ENCODE measurements at regions not wholly inside any gene's neighbourhood (a gene's known extent, or its start where the extent isn't known, plus 50 kb on each side); places are given as distances from the start of the nearest gene placed in this dataset.
"Not testable (repeated sequence)": the region's sequence is repeated elsewhere in the genome, so short reads cannot be mapped to it uniquely, and the experiment has no call there.

DNA sequence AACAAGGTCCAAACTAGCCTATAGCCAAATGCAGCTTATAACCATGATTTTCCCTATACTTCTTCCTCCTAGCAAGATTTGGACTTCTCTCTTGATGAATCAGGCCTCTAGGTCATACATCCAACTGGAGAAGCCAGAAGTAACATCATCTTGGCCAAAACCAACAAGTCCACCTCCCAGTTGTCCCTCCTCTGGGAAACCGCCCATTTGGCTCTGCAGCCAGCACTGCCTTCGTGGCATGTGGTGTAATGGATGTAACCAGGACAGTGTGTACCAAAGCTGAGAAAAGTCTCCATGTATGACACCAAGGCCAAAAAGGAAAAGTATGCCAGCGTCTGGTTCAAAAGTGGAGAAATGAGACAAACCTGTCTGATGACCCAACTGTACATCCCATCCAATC lies 59.3 kb upstream of the VASH1 start:
- H3K27ac ChIP-seq = no peak overlapping the region
- TF ChIP-seq, protein P1, sequence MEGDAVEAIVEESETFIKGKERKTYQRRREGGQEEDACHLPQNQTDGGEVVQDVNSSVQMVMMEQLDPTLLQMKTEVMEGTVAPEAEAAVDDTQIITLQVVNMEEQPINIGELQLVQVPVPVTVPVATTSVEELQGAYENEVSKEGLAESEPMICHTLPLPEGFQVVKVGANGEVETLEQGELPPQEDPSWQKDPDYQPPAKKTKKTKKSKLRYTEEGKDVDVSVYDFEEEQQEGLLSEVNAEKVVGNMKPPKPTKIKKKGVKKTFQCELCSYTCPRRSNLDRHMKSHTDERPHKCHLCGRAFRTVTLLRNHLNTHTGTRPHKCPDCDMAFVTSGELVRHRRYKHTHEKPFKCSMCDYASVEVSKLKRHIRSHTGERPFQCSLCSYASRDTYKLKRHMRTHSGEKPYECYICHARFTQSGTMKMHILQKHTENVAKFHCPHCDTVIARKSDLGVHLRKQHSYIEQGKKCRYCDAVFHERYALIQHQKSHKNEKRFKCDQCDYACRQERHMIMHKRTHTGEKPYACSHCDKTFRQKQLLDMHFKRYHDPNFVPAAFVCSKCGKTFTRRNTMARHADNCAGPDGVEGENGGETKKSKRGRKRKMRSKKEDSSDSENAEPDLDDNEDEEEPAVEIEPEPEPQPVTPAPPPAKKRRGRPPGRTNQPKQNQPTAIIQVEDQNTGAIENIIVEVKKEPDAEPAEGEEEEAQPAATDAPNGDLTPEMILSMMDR (conservative IDR thresholded peaks at IDR 0.05; ENCODE audit: low read depth) = no peak
- CTCF ChIA-PET = no interaction called here
- POLR2A ChIA-PET (ENCODE audit: low non-redundant PET) = no interaction called here
- no peak for DNase-seq (ENCODE audit: low spot score)

DNA sequence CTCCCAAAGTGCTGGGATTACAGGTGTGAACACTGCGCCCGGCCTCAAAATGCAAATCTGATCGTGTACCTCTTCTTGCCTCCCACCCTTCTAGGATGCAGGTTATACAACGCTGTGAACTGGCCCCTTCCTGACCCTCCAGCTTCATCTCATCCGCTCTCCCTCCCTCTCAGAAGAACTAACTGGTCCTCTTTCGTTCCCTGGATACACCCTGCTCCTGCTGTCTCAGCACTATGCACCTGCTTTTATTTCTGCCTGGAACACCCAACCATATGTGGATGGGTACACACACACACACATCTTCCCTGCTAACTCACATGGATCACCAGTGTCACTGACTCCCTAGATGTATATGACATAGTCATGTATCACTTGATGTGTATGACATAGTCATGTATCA lies 56.1 kb upstream of the VASH1 start:
- TF ChIP-seq, protein P1 (conservative IDR thresholded peaks at IDR 0.05; ENCODE audit: low read depth) = no peak
- CTCF ChIA-PET = no interaction called here

DNA sequence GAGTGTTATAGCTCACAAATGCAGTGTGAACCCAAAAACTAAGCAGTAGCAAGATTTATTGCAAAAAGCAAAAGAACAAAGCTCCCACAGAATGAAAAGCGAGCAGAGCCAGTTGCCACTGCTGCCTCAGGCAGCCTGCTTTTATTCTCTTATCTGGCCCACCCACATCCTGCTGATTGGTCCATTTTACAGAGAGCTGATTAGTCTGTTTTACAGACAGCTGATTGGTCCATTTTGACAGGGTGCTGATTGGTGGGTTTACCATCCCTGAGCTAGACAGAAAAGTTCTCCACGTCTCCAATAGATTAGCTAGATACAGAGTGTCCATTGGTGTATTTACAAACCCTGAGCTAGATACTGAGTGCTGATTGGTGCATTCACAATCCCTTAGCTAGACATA lies 55.1 kb upstream of the VASH1 start:
- H3K27ac ChIP-seq; CTCF ChIA-PET; DNase-seq (ENCODE audit: low spot score); POLR2A ChIA-PET (ENCODE audit: low non-redundant PET): not testable (repeated sequence)

More for the DNA sequence above, 56.1 kb upstream of the VASH1 start:
- POLR2A ChIA-PET (ENCODE audit: low non-redundant PET) = no interaction called here
- no peak for DNase-seq (ENCODE audit: low spot score)
- no peak overlapping the region for H3K27ac ChIP-seq

DNA sequence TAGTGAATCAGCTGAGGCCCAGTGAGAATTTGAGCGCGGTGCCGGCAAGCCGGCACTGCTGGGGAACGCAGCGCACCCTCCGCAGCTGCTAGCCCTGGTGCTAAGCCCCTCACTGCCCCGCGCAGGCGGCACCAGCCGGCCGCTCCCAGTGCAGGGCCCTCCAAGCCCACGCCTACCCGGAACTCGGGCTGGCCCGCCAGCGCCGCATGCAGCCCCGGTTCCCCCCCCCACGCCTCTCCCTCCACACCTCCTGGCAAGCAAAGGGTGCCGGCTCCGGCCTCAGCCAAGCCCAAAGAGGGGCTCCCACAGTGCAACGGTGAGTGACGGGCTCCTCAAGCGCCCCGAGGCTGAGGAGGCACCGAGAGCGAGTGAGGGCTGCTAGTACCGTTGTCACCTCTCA lies 54.5 kb upstream of the VASH1 start:
- CTCF ChIA-PET = no interaction called here
- POLR2A ChIA-PET (ENCODE audit: low non-redundant PET) = no interaction called here
- DNase-seq (ENCODE audit: low spot score) = no peak
- no peak overlapping the region for H3K27ac ChIP-seq
- TF ChIP-seq, protein P1 (conservative IDR thresholded peaks at IDR 0.05; ENCODE audit: low read depth) = no peak

DNA sequence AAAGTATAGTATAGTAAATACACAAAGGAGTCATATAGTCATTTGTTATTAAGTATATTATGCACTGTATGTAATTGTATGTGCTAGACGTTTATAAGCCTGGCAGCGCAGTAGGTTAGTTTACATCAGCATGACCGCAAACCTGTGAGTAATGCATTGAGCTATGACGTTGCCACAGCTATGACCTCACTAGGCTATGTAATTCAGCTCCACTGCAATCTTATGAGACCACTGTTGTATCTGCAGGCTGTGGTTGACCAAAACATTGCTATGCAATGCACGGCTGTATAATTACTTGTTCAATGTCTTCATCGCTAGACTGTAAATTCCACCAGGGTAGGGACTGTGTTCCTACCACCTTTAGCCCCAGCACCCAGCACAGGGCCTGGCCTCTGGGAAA lies 53.2 kb upstream of the VASH1 start:
- ChIA-PET CTCF (interaction anchor here (0.7 kb wide), 1 partner anchor 11 kb away, joined by 4 read pairs; no protein-coding TSS in a partner anchor), POLR2A (ENCODE audit: low non-redundant PET) (no interaction called here)
- TF ChIP-seq, protein P1 (conservative IDR thresholded peaks at IDR 0.05; ENCODE audit: low read depth) = no peak

DNA sequence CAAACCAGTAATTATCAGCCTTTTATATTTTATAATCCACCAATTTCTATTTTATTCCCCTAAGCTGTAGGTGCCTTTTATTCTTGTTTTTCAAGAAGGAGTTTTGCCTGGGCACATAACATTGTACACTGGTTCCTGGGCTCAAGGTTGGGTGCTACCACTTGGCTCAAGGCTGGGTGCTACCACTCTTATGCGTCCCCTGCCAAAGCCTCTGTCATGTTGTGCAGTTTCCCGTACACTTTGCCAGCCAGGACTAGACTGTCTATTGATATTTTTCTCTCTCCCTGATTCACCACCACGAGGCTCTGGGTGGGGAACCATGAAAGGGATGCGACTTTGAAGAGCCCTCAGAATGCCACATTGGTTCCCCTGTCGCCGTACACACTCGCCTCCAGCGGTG lies 52.5 kb upstream of the VASH1 start:
- POLR2A ChIA-PET (ENCODE audit: low non-redundant PET) = no interaction called here
- CTCF ChIA-PET = interaction anchor here (0.7 to 3.4 kb wide), 2 partner anchors 12 to 76 kb away, joined by 4 to 10 read pairs; no protein-coding TSS in a partner anchor
- H3K27ac ChIP-seq = no peak overlapping the region
- no peak for DNase-seq (ENCODE audit: low spot score)
- TF ChIP-seq, protein P1 (conservative IDR thresholded peaks at IDR 0.05; ENCODE audit: low read depth) = no peak

More for the DNA sequence above, 53.2 kb upstream of the VASH1 start:
- DNase-seq (ENCODE audit: low spot score) = no peak
- no peak overlapping the region for H3K27ac ChIP-seq

DNA sequence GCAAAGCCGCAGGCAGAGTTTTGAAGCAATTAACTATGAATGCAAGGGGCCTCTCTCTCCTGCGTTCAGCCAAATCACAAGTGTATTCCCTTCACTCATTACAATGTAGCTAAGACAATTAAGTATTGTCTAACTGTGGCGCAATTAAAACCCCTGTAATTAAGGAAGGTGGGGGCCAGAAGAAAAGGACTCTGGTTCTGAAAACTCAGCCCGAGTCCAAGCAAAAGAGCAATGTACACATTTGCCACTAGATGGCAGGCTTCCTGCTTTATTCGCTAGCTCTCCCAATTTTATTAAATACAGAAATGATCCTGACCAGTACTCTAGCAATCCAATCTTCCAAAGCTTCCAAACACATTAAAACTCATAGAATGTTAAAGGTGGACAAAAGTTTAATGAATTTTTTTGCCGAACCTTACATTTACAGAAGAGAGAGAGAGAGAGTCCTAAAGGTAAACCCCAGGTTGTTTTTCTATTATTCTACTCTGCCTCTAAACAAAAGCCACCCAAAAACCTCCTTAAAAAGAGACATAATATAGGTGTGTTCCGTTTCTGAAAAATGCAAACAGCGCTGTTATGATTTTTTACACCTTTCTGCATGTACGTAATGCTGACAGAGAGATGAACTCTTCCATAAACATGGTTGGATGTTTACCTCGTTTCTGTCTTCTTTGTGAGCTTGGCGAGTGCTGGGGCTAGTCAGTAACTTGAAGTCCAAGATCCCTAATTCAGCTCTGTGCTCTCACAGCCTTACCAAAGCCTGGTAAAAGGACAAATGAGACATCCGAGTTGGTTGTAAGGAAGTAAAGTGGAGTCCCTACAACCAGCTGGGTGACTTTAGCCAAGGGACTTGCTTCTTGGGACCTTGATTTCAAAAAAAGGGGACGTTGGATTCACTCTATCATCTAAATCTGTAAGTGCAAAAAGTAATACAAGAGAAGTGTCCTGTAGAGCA lies 50.9 kb upstream of the VASH1 start:
- DNase-seq (ENCODE audit: low spot score) = peak; percentile 59
- CTCF ChIA-PET = interaction anchor here (0.6 to 3.4 kb wide), 15 partner anchors 14 to 1163 kb away, joined by 3 to 10 read pairs (median 3); partner anchors contain the start of gene VASH1
- POLR2A ChIA-PET (ENCODE audit: low non-redundant PET) = no interaction called here
- H3K27ac ChIP-seq = no peak overlapping the region
- TF ChIP-seq, protein P1 (conservative IDR thresholded peaks at IDR 0.05; ENCODE audit: low read depth) = peak; percentile 90

Data from RWPE1 (cell line).